PC-3 (cell line): ENCODE measurements at regions not wholly inside any gene's neighbourhood (a gene's known extent, or its start where the extent isn't known, plus 50 kb on each side); places are given as distances from the start of the nearest gene placed in this dataset.

ENCODE experiments used
- EZH2 ChIP-seq: fragments of 300-600 bp; sonication (generic); IDR thresholded peaks from one replicate; pipeline ENCODE4 v1.6.1; 2017; ENCODE audit warnings: antibody characterized with exemption, mild to moderate bottlenecking, low read length; ENCODE audit not compliant: unreplicated experiment
- EZH2phosphoT487 ChIP-seq: fragments of 300-600 bp; sonication (generic); IDR thresholded peaks from 2 replicates; pipeline ENCODE4 v1.6.1; 2018; ENCODE audit warnings: mild to moderate bottlenecking, antibody characterized with exemption, low read length, borderline replicate concordance
- TF ChIP-seq, protein P1 (sequence below): fragments of 300-600 bp; sonication (generic); conservative IDR thresholded peaks from 2 replicates; pipeline ENCODE4 v1.5.1; 2017; ENCODE audit warnings: antibody characterized with exemption, low read depth, mild to moderate bottlenecking, low read length

DNA sequence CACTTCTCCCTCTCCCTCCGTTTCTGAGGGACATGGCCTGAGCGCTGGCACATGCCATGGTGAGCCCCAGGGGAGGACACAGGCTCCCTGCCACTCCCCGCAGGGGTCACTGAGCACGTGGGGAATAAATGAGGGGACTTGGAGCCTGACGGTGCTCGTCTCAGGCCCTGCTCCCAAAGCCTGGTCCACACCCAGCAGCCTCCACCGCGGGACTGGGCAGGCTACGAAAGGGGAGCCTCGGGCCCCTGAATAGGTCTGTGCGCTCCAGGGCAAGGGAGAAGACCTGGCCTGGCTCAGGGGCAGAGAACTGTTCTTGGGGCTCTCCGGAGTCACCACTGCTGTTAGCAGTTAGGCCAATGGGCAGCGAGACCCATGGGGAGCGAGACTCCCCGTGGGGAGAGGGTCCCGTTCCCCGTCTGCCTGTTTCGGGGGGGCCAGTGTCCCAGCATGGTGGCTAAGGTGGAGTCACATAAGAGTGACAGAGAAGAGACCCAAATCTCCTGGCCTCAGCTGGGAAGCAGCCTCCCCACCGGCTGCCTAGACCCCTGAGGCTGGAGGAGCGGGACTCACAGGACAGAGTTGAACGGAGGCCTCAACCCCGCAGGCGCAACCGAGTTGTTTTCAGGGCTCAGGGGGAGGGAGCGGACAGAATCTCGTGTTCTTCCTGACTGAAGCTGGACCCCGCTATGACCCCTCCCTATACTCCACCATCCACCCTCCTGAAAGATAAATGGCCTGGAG is 329.8 kb upstream of the SFSWAP start:
- TF ChIP-seq, protein P1, sequence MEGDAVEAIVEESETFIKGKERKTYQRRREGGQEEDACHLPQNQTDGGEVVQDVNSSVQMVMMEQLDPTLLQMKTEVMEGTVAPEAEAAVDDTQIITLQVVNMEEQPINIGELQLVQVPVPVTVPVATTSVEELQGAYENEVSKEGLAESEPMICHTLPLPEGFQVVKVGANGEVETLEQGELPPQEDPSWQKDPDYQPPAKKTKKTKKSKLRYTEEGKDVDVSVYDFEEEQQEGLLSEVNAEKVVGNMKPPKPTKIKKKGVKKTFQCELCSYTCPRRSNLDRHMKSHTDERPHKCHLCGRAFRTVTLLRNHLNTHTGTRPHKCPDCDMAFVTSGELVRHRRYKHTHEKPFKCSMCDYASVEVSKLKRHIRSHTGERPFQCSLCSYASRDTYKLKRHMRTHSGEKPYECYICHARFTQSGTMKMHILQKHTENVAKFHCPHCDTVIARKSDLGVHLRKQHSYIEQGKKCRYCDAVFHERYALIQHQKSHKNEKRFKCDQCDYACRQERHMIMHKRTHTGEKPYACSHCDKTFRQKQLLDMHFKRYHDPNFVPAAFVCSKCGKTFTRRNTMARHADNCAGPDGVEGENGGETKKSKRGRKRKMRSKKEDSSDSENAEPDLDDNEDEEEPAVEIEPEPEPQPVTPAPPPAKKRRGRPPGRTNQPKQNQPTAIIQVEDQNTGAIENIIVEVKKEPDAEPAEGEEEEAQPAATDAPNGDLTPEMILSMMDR = no peak
- no peak for TF ChIP-seq EZH2
- no peak for TF ChIP-seq EZH2phosphoT487
